ENCODE measurements at regions not wholly inside any gene's neighbourhood (a gene's known extent, or its start where the extent isn't known, plus 50 kb on each side); places are given as distances from the start of the nearest gene placed in this dataset.

DNA sequence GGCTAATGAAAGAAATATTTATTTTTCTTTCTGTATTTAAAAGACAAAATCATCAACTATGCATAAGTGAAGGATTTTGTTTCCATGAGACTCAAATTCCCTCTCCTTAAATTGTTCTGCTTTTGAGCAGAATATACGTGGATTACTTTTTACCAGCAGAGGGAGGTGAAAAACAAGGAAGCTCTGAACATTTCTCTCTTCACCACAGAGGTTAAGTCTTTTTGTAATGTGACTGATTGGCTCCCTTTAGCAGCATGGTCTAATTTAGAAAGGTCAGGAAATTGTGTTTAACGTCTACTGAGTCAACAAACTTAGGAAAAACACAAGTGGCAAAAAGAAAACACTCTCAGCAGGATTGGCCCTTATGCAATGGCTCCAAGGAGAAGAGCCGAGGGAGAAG is 55.1 kb upstream of the F9 start:
- Histone ChIP-seq H3K27me3 (ENCODE audit: control insufficient read depth in 1 of 2, insufficient read depth in 2 of 2, low read length in 2 of 2) (no peaks in the 10 kb centered on the region), H2AFZ (ENCODE audit: low read length) (no peak overlapping the region), H3K4me3 (replicated peaks in 1 of 3; ENCODE audit: insufficient read depth in 1 of 3, low read depth in 2 of 3, low read length in 3 of 3) (no peak overlapping the region), H3K4me2 (ENCODE audit: low read depth, low read length) (no peak overlapping the region), H3K4me1 (ENCODE audit: insufficient read depth, low read length) (no peaks in the 10 kb centered on the region), H3K9ac (ENCODE audit: insufficient read depth, low read depth, low read length) (no peak overlapping the region), H3K36me3 (replicated peaks in 1 of 2; ENCODE audit: control insufficient read depth in 1 of 2, insufficient read depth in 2 of 2, low read length in 2 of 2) (no peaks in the 10 kb centered on the region), H3K79me2 (ENCODE audit: insufficient read depth, low read length) (no peaks in the 10 kb centered on the region), H3K9me3 (ENCODE audit: low read length) (no peaks in the 10 kb centered on the region), H4K20me1 (ENCODE audit: insufficient read depth, low read length) (no peaks in the 10 kb centered on the region), H3K27ac (ENCODE audit: extremely low read length, insufficient read depth, low read length) (no peak overlapping the region)
- FAIRE-seq (no peak), DNase-seq (ENCODE audit: low spot score) (no peak), ATAC-seq (no peak)
- in situ Hi-C loops (cut with HindIII; ENCODE audit: extremely low pct_ligation_motif_present, low pct_unique_long_range_greater_than_20kb), result no loop called here
- intact Hi-C loops (cut with micrococcal nuclease; ENCODE audit: unreplicated experiment), result no loop called here
- BruUV-seq (replicated peaks), result no TSS peak
- WGBS (ENCODE audit: low lambda C conversion rate), result 6% methylated on average over 2 of the region's 3 CpGs
- ChIA-PET CTCF (ENCODE audit: low intra/inter-chr PET ratio, low total read pairs) (no interaction called here), POLR2A (no interaction called here)
- TF ChIP-seq JUND (CRISPR knock-in tag; IDR thresholded peaks at IDR 0.05), result no peak
- TF ChIP-seq HDAC2 (CRISPR knock-in tag; IDR thresholded peaks at IDR 0.05), result no peak
- TF ChIP-seq SAP130 (CRISPR knock-in tag; IDR thresholded peaks at IDR 0.05; ENCODE audit: low read depth), result no peak
- no peak for TF ChIP-seq CENPX (CRISPR knock-in tag; IDR thresholded peaks at IDR 0.05)
- TF ChIP-seq ZNF331 (CRISPR knock-in tag; IDR thresholded peaks at IDR 0.05), result no peak
- no peak for TF ChIP-seq ATF7 (IDR thresholded peaks at IDR 0.05)
- no peak for TF ChIP-seq ATF7 (CRISPR knock-in tag; IDR thresholded peaks at IDR 0.05)
- TF ChIP-seq, protein P1, sequence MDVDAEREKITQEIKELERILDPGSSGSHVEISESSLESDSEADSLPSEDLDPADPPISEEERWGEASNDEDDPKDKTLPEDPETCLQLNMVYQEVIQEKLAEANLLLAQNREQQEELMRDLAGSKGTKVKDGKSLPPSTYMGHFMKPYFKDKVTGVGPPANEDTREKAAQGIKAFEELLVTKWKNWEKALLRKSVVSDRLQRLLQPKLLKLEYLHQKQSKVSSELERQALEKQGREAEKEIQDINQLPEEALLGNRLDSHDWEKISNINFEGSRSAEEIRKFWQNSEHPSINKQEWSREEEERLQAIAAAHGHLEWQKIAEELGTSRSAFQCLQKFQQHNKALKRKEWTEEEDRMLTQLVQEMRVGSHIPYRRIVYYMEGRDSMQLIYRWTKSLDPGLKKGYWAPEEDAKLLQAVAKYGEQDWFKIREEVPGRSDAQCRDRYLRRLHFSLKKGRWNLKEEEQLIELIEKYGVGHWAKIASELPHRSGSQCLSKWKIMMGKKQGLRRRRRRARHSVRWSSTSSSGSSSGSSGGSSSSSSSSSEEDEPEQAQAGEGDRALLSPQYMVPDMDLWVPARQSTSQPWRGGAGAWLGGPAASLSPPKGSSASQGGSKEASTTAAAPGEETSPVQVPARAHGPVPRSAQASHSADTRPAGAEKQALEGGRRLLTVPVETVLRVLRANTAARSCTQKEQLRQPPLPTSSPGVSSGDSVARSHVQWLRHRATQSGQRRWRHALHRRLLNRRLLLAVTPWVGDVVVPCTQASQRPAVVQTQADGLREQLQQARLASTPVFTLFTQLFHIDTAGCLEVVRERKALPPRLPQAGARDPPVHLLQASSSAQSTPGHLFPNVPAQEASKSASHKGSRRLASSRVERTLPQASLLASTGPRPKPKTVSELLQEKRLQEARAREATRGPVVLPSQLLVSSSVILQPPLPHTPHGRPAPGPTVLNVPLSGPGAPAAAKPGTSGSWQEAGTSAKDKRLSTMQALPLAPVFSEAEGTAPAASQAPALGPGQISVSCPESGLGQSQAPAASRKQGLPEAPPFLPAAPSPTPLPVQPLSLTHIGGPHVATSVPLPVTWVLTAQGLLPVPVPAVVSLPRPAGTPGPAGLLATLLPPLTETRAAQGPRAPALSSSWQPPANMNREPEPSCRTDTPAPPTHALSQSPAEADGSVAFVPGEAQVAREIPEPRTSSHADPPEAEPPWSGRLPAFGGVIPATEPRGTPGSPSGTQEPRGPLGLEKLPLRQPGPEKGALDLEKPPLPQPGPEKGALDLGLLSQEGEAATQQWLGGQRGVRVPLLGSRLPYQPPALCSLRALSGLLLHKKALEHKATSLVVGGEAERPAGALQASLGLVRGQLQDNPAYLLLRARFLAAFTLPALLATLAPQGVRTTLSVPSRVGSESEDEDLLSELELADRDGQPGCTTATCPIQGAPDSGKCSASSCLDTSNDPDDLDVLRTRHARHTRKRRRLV (CRISPR knock-in tag; IDR thresholded peaks at IDR 0.05), result no peak
- TF ChIP-seq PCBP2 (optimal IDR thresholded peaks at IDR 0.05; ENCODE audit: low read depth, low read length, poor library complexity, severe bottlenecking), result no peak
- TF ChIP-seq, protein P2, sequence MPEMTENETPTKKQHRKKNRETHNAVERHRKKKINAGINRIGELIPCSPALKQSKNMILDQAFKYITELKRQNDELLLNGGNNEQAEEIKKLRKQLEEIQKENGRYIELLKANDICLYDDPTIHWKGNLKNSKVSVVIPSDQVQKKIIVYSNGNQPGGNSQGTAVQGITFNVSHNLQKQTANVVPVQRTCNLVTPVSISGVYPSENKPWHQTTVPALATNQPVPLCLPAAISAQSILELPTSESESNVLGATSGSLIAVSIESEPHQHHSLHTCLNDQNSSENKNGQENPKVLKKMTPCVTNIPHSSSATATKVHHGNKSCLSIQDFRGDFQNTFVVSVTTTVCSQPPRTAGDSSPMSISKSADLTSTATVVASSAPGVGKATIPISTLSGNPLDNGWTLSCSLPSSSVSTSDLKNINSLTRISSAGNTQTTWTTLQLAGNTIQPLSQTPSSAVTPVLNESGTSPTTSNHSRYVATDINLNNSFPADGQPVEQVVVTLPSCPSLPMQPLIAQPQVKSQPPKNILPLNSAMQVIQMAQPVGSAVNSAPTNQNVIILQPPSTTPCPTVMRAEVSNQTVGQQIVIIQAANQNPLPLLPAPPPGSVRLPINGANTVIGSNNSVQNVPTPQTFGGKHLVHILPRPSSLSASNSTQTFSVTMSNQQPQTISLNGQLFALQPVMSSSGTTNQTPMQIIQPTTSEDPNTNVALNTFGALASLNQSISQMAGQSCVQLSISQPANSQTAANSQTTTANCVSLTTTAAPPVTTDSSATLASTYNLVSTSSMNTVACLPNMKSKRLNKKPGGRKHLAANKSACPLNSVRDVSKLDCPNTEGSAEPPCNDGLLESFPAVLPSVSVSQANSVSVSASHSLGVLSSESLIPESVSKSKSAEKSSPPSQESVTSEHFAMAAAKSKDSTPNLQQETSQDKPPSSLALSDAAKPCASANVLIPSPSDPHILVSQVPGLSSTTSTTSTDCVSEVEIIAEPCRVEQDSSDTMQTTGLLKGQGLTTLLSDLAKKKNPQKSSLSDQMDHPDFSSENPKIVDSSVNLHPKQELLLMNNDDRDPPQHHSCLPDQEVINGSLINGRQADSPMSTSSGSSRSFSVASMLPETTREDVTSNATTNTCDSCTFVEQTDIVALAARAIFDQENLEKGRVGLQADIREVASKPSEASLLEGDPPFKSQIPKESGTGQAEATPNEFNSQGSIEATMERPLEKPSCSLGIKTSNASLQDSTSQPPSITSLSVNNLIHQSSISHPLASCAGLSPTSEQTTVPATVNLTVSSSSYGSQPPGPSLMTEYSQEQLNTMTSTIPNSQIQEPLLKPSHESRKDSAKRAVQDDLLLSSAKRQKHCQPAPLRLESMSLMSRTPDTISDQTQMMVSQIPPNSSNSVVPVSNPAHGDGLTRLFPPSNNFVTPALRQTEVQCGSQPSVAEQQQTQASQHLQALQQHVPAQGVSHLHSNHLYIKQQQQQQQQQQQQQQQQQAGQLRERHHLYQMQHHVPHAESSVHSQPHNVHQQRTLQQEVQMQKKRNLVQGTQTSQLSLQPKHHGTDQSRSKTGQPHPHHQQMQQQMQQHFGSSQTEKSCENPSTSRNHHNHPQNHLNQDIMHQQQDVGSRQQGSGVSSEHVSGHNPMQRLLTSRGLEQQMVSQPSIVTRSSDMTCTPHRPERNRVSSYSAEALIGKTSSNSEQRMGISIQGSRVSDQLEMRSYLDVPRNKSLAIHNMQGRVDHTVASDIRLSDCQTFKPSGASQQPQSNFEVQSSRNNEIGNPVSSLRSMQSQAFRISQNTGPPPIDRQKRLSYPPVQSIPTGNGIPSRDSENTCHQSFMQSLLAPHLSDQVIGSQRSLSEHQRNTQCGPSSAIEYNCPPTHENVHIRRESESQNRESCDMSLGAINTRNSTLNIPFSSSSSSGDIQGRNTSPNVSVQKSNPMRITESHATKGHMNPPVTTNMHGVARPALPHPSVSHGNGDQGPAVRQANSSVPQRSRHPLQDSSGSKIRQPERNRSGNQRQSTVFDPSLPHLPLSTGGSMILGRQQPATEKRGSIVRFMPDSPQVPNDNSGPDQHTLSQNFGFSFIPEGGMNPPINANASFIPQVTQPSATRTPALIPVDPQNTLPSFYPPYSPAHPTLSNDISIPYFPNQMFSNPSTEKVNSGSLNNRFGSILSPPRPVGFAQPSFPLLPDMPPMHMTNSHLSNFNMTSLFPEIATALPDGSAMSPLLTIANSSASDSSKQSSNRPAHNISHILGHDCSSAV (CRISPR knock-in tag; IDR thresholded peaks at IDR 0.05; ENCODE audit: borderline replicate concordance), result no peak
- no peak for TF ChIP-seq NKX3-1 (CRISPR knock-in tag; IDR thresholded peaks at IDR 0.05)
- TF ChIP-seq YY1 (IDR thresholded peaks at IDR 0.05; ENCODE audit: insufficient read depth, insufficient replicate concordance, low read depth, low read length), result no peak
- no peak for TF ChIP-seq ZNF790 (CRISPR knock-in tag; IDR thresholded peaks at IDR 0.05; ENCODE audit: borderline replicate concordance)

Measured in HepG2 (cell line).